Brain microvascular endothelial cell (primary cell): ENCODE measurements at regions not wholly inside any gene's neighbourhood (a gene's known extent, or its start where the extent isn't known, plus 50 kb on each side); places are given as distances from the start of the nearest gene placed in this dataset.

Experiments
- DNase-seq: peaks from one replicate; pipeline ENCODE4 v3.0.0-alpha.2; 2020
- H3K27ac ChIP-seq: fragments of 250-450 bp; sonication (Bioruptor Pico); 2 replicates; pipeline ENCODE4 v1.5.1; 2020; ENCODE audit warnings: mild to moderate bottlenecking, moderate library complexity
- H3K27me3 ChIP-seq: fragments of 250-450 bp; sonication (Bioruptor Pico); replicated peaks from 2 replicates; pipeline ENCODE4 v1.5.1; 2020; ENCODE audit warnings: mild to moderate bottlenecking
- H3K36me3 ChIP-seq: fragments of 250-450 bp; sonication (Bioruptor Pico); replicated peaks from 2 replicates; pipeline ENCODE4 v1.5.1; 2020; ENCODE audit warnings: mild to moderate bottlenecking
- H3K4me3 ChIP-seq: 2 replicates; pipeline ENCODE4 v1.5.1; 2011; ENCODE audit warnings: low read depth, mild to moderate bottlenecking, control low read depth, low read length, moderate library complexity
- CTCF ChIP-seq: IDR thresholded peaks from 2 replicates; pipeline ENCODE4 v1.5.1; 2011; ENCODE audit warnings: low read depth, mild to moderate bottlenecking, moderate library complexity, low read length, control low read depth, inconsistent platforms; ENCODE audit errors: missing control alignments
- in situ Hi-C: cut with HindIII; loops from 2 replicates; pipeline ENCODE4 v1.10.0; 2017; ENCODE audit warnings: low sequenced_read_pairs, low pct_ligation_motif_present

DNA sequence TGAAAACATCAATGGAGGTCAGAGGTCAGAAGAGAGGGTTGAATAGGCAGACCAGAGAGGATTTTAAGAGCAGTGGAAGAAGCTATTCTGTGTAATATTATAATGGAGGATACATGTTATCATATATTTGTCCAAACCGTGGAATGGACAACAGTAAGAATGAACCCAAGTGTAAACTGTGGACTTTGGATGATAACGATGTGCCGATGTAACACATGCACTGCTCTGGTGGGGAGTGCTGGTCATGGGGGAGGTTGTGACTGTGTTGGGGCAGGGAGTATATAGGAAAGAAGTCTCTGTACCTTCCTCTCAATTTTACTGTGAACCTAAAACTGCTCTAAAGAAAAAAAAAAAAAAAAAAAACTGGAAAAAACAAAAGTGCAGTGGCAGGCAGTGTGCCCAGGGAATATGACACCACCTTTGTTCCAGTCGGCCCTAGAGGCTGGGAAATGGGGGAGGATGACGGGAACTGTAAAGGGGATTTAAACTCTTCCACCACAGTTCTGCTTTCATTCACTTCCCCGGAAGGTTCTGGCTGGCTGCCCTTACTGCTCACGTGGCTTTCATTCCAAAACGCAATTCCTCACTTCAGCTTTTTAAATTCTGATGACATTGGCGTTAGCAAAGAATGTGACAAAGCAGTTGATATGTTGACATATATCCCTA lies 113.7 kb upstream of the ANKRD1 start:
- no peak for TF ChIP-seq CTCF
- H3K4me3 ChIP-seq, result no peak overlapping the region
- no peaks in the 10 kb centered on the region for H3K27me3 ChIP-seq
- no peak overlapping the region for H3K27ac ChIP-seq
- DNase-seq, result no peak
- H3K36me3 ChIP-seq, result no peaks in the 10 kb centered on the region
- in situ Hi-C loops, result no loop called here

- DNase-seq, result no peak
- Histone ChIP-seq H3K27me3 (no peaks in the 10 kb centered on the region), H3K27ac (no peak overlapping the region), H3K4me3 (no peak overlapping the region), H3K36me3 (no peaks in the 10 kb centered on the region)
- TF ChIP-seq CTCF, result no peak
- in situ Hi-C loops, result no loop called here
Observed at GRCh38 chr10:91035650-91036292, 114.9 kb upstream of the ANKRD1 start.

- H3K27me3 ChIP-seq, result no peaks in the 10 kb centered on the region
- in situ Hi-C loops, result no loop called here
Observed at GRCh38 chr10:91036807-91037411, 116.0 kb upstream of the ANKRD1 start.

DNA sequence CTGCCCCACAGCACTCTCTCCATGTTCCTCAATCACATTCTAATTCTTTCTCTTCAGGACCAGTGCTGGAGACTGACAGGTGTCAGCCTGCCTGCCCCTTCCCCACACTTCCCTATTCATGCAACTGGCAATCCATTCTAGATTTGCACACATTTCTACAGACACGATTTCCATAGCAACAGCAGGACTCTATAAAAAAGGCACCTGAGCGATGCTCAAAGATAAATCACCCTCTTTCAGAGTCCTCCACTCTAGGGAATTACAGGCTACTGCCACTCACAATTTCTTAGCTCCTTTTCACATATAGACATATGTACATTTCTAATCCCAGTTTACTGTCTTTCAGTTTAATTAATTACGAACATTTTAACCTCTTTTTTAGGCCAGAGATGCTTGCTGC lies 118.1 kb upstream of the ANKRD1 start:
- in situ Hi-C loops, result no loop called here
- H3K36me3 ChIP-seq, result no peaks in the 10 kb centered on the region
- no peak for DNase-seq
- H3K4me3 ChIP-seq, result no peak overlapping the region
- no peaks in the 10 kb centered on the region for H3K27me3 ChIP-seq
- no peak for TF ChIP-seq CTCF
- H3K27ac ChIP-seq, result no peak overlapping the region

More at GRCh38 chr10:91036807-91037411, 116.0 kb upstream of the ANKRD1 start:
- Histone ChIP-seq H3K36me3 (no peaks in the 10 kb centered on the region), H3K4me3 (no peak overlapping the region), H3K27ac (no peak overlapping the region)
- DNase-seq, result no peak
- no peak for TF ChIP-seq CTCF

GRCh38 chr10:91040343-91040742 lies 119.5 kb upstream of the ANKRD1 start:
- Histone ChIP-seq H3K27ac (no peak overlapping the region), H3K36me3 (no peaks in the 10 kb centered on the region), H3K4me3 (no peak overlapping the region), H3K27me3 (no peaks in the 10 kb centered on the region)
- TF ChIP-seq CTCF, result no peak
- in situ Hi-C loops, result no loop called here
- DNase-seq, result no peak
